ENCODE measurements at regions not wholly inside any gene's neighbourhood (a gene's known extent, or its start where the extent isn't known, plus 50 kb on each side); places are given as distances from the start of the nearest gene placed in this dataset.
"Not testable (repeated sequence)": the region's sequence is repeated elsewhere in the genome, so short reads cannot be mapped to it uniquely, and the experiment has no call there.

GRCh38 chr2:39583213-39583612 is 82.5 kb upstream of the TMEM178A start:
- no peak for DNase-seq

DNA sequence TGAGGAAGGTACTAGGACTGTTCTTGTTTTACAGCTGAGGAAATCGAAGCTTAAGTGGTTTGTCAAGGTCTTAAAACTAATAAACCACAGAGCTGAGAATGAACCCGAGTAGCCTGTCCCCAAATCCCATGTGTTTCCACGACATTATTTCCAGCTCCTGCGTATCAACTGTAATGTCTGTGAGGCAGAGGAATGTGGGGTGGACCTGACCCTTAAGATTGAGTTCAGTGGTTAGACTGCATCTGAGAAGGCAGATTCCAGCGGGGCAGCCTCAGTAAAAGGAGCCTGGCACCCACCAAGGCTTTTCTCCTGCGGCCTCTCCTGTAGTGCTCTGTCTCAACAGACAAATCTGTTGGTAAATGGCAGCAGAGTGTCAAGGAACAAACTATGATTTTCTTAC is 81.9 kb upstream of the TMEM178A start:
- no peak for DNase-seq

- DNase-seq: no peak
Measured at GRCh38 chr2:39584283-39584965, 81.3 kb upstream of the TMEM178A start.

DNA sequence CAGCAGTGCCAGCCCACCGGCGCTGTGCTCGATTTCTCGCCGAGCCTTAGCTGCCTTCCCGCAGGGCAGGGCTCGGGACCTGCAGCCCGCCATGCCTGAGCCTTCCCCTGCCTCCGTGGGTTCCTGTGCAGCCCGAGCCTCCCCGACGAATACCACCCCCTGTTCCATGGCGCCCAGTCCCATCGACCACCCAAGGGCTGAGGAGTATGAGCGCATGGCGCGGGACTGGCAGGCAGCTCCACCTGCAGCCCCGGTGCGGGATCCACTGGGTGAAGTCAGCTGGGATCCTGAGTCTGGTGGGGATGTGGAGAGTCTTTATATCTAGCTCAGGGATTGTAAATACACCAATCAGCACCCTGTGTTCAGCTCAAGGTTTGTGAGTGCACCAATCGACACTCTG is 80.2 kb upstream of the TMEM178A start:
- not testable (repeated sequence) for DNase-seq

- DNase-seq: no peak
Measured at GRCh38 chr2:39587168-39587567, 78.5 kb upstream of the TMEM178A start.

GRCh38 chr2:39587641-39588040 is 78.1 kb upstream of the TMEM178A start:
- no peak for DNase-seq

GRCh38 chr2:39593439-39594393 is 72.0 kb upstream of the TMEM178A start:
- no peak for DNase-seq

GRCh38 chr2:39595116-39595515 is 70.6 kb upstream of the TMEM178A start:
- DNase-seq: no peak

- DNase-seq: no peak
Measured at GRCh38 chr2:39597314-39597713, 68.4 kb upstream of the TMEM178A start.

DNA sequence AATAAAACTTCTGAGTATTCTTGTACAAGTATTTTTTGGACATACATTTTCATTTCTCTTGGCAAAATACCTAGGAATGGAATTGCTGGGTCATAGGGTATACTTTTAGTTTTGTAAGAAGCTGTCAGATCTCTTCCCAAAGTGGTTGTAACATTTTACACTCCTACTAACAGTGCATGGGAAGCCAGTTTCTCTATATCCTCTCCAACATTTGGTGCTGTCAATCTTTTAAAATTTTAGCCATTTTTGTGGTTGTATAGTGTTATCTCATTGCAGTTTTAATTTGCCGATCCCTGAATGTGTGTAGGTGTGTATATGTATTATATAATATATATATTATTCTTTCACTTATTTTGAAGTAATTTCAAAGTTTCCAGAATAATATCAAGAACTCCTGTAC is 63.1 kb upstream of the TMEM178A start:
- DNase-seq: no peak

GRCh38 chr2:39603436-39603835 is 62.3 kb upstream of the TMEM178A start:
- no peak for DNase-seq

GRCh38 chr2:39604866-39605265 is 60.9 kb upstream of the TMEM178A start:
- no peak for DNase-seq

GRCh38 chr2:39606585-39606984 is 59.1 kb upstream of the TMEM178A start:
- no peak for DNase-seq

GRCh38 chr2:39607538-39608262 is 58.0 kb upstream of the TMEM178A start:
- DNase-seq: no peak

- no peak for DNase-seq
Measured at GRCh38 chr2:39608263-39608575, 57.5 kb upstream of the TMEM178A start.

DNA sequence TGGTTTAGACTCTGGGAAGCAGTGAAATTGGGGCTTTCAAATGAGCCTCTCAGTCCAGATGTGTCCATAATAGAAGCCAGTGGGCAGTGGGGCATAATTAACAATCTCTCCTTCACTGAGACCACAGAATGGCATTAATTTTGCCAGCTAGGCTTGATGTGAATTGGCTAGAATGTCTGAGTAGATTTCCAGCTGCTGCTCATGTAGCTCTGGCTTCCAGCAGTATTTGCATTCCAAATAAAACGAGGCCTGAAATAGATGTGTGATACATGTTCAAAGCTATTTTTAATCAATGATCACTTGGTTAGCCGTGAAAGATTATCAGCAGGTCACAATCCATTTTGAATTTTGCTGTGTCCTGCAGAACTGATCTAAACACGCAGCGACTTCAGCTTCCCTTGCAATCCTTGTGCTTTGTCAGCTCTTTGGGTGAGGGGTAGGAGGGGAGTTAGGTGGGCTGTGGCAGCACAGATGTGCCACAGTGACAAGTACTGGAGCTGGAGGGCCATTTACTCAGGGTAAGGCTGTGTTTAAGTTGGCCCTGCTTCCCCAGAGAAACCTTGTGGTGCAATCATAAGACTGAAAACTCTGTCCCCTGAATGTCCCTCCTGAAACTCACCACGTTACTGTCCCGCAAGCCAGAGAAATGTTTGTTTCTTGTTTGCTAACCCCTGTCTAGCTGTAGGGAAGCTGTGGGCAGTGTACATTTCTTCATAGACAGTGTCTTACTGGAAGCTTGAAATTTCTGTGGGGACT is 56.9 kb upstream of the TMEM178A start:
- DNase-seq: no peak

DNA sequence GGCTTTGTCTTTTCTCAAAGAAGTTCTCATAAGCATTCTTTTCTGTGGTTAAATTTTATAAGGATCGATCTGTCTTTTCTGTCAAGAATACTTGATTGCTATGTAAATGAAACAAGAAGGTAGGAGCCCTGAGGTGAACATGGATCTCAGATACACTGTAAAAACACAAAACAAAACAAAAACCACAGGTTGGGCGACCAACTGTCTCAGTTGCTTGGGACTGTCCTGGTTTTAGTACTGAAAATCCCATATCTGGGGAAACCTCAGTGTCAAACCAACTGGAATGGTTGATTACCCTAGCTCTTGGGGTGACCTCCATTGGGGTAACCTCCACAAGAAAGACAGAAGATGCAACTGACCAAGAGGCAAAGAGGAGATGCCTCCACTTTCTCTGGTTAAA is 55.8 kb upstream of the TMEM178A start:
- DNase-seq: no peak

GRCh38 chr2:39615675-39616074 is 50.0 kb upstream of the TMEM178A start:
- DNase-seq: no peak

Measured in CD4-positive, alpha-beta T cell treated with Interleukin-1 beta for 1 hour (primary cell).